OCI-LY7 (cell line): ENCODE measurements at regions not wholly inside any gene's neighbourhood (a gene's known extent, or its start where the extent isn't known, plus 50 kb on each side); places are given as distances from the start of the nearest gene placed in this dataset.

Experiments
- BruUV-seq: library from RNA; stranded (reverse); fragments of 400-500 nt; replicated peaks from 2 replicates; lab custom pipeline; 2021; lab: Mats Ljungman, UMichigan
- CTCF ChIA-PET: fragments of 300-600 bp; sonication (Branson Sonifier 250); formaldehyde crosslinking; loops from one replicate; lab custom pipeline; 2022; ENCODE audit warnings: antibody characterized with exemption; ENCODE audit not compliant: unreplicated experiment; lab: Charles Lee
- POLR2A ChIA-PET: fragments of 300-600 bp; sonication (Branson Sonifier 250); formaldehyde crosslinking; loops from one replicate; lab custom pipeline; 2022; ENCODE audit warnings: antibody characterized with exemption; lab: Charles Lee
- DNase-seq: peaks from one replicate; pipeline ENCODE4 v3.0.0-alpha.2; 2015; ENCODE audit warnings: low spot score
- H2AFZ ChIP-seq: fragments of 200-600 bp; sonication (generic), shearing (Covaris generic); 2 replicates; pipeline ENCODE4 v1.6.1; 2014; ENCODE audit warnings: mild to moderate bottlenecking, antibody characterized with exemption, low read length, moderate library complexity
- H3K27ac ChIP-seq: fragments of 200-600 bp; sonication (generic); 2 replicates; pipeline ENCODE4 v1.5.1; 2014; ENCODE audit warnings: mixed run types, low read depth, mild to moderate bottlenecking, moderate library complexity, low read length, inconsistent platforms; ENCODE audit not compliant: poor library complexity, severe bottlenecking
- H3K36me3 ChIP-seq: fragments of 200-600 bp; sonication (generic); 2 replicates; pipeline ENCODE4 v1.6.1; 2014; ENCODE audit warnings: mild to moderate bottlenecking, antibody characterized with exemption, low read length, moderate library complexity, mixed read lengths; ENCODE audit not compliant: insufficient read depth
- H3K4me1 ChIP-seq: fragments of 200-600 bp; sonication (generic); 2 replicates; pipeline ENCODE4 v1.5.1; 2014; ENCODE audit warnings: mild to moderate bottlenecking, low read length; ENCODE audit not compliant: insufficient read depth, poor library complexity, severe bottlenecking
- H3K4me2 ChIP-seq: fragments of 200-600 bp; sonication (generic); 2 replicates; pipeline ENCODE4 v1.6.1; 2014; ENCODE audit warnings: mild to moderate bottlenecking, low read length
- H3K4me3 ChIP-seq: fragments of 200-600 bp; sonication (generic); 2 replicates; pipeline ENCODE4 v1.5.1; 2014; ENCODE audit warnings: mild to moderate bottlenecking, low read depth, low read length; ENCODE audit not compliant: poor library complexity, severe bottlenecking
- H3K79me2 ChIP-seq: fragments of 200-600 bp; sonication (generic); 2 replicates; pipeline ENCODE4 v1.6.1; 2016; ENCODE audit warnings: low read depth, mild to moderate bottlenecking, low read length, moderate library complexity, mixed read lengths; ENCODE audit not compliant: insufficient read depth
- H3K9me2 ChIP-seq: fragments of 200-600 bp; sonication (generic); 2 replicates; pipeline ENCODE4 v1.6.1; 2016; ENCODE audit warnings: mild to moderate bottlenecking, low read length, mixed read lengths; ENCODE audit not compliant: insufficient read depth
- H3K9me3 ChIP-seq: fragments of 200-600 bp; sonication (generic); 2 replicates; pipeline ENCODE4 v1.6.1; 2014; ENCODE audit warnings: mild to moderate bottlenecking, mixed run types, low read length, mixed read lengths
- H4K20me1 ChIP-seq: fragments of 200-600 bp; sonication (generic); 2 replicates; pipeline ENCODE4 v1.6.1; 2014; ENCODE audit warnings: mild to moderate bottlenecking, antibody characterized with exemption, low read length, moderate library complexity, mixed read lengths; ENCODE audit not compliant: insufficient read depth
- EZH2phosphoT487 ChIP-seq: fragments of 200-600 bp; sonication (generic); IDR thresholded peaks from 2 replicates; pipeline ENCODE4 v1.6.1; 2018; ENCODE audit warnings: low read depth, borderline replicate concordance, mild to moderate bottlenecking, mixed run types, antibody characterized with exemption, low read length, moderate library complexity, mixed read lengths
- intact Hi-C: fragments of 100-400 bp; cut with micrococcal nuclease; formaldehyde crosslinking; loops from one replicate; pipeline ENCODE4 v1.10.0; 2022; ENCODE audit not compliant: unreplicated experiment
- TF ChIP-seq, protein P1 (sequence below): fragments of 200-600 bp; sonication (generic); conservative IDR thresholded peaks from 2 replicates; pipeline ENCODE4 v1.5.1; 2014; ENCODE audit warnings: mild to moderate bottlenecking, antibody characterized with exemption, low read length, moderate library complexity, mixed read lengths

DNA sequence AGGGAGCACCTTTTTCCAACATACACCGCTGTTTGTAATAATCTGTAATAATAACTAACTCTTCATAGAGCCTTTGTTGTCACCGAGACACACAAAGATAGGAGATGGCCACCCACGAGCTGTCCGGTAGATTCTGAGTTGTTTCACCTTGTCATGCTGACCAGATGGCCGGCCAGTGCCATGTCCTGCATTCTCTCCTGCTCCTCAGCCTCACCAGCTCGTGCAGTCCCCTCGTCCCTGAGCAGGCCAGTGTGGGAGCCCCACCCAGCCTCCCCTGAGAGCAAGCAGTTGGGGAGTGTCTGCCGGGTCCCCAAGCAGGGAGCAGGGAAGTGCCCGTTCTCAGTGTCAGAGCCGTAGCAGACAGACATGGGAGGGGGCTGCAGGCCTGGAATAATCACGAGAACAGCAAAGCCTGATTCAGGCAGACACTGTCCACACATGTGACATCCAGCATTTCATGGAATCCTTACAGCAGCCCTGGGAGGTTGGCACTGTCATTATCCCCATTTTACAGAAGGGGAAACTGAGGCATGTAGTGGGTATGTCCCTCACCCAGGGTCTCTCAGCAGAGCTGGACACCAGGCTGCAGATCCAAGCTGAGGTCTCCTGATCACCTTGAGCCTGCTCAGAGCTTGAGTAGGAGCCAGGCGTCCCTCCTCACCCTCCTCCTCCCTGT is 178.5 kb upstream of the CIBAR2 start:
- no peak for TF ChIP-seq EZH2phosphoT487
- TF ChIP-seq, protein P1, sequence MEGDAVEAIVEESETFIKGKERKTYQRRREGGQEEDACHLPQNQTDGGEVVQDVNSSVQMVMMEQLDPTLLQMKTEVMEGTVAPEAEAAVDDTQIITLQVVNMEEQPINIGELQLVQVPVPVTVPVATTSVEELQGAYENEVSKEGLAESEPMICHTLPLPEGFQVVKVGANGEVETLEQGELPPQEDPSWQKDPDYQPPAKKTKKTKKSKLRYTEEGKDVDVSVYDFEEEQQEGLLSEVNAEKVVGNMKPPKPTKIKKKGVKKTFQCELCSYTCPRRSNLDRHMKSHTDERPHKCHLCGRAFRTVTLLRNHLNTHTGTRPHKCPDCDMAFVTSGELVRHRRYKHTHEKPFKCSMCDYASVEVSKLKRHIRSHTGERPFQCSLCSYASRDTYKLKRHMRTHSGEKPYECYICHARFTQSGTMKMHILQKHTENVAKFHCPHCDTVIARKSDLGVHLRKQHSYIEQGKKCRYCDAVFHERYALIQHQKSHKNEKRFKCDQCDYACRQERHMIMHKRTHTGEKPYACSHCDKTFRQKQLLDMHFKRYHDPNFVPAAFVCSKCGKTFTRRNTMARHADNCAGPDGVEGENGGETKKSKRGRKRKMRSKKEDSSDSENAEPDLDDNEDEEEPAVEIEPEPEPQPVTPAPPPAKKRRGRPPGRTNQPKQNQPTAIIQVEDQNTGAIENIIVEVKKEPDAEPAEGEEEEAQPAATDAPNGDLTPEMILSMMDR = no peak
- no peaks in the 10 kb centered on the region for H3K9me2 ChIP-seq
- ChIA-PET POLR2A (no interaction called here), CTCF (no interaction called here)
- H3K4me2 ChIP-seq = no peak overlapping the region
- H3K36me3 ChIP-seq = no peaks in the 10 kb centered on the region
- no peaks in the 10 kb centered on the region for H3K9me3 ChIP-seq
- H4K20me1 ChIP-seq = no peaks in the 10 kb centered on the region
- H3K27ac ChIP-seq = no peak overlapping the region
- no peak for DNase-seq
- H3K79me2 ChIP-seq = no peaks in the 10 kb centered on the region
- H2AFZ ChIP-seq = no peak overlapping the region
- intact Hi-C loops = no loop called here
- no peaks in the 10 kb centered on the region for H3K4me1 ChIP-seq
- H3K4me3 ChIP-seq = no peak overlapping the region
- BruUV-seq = no TSS peak

DNA sequence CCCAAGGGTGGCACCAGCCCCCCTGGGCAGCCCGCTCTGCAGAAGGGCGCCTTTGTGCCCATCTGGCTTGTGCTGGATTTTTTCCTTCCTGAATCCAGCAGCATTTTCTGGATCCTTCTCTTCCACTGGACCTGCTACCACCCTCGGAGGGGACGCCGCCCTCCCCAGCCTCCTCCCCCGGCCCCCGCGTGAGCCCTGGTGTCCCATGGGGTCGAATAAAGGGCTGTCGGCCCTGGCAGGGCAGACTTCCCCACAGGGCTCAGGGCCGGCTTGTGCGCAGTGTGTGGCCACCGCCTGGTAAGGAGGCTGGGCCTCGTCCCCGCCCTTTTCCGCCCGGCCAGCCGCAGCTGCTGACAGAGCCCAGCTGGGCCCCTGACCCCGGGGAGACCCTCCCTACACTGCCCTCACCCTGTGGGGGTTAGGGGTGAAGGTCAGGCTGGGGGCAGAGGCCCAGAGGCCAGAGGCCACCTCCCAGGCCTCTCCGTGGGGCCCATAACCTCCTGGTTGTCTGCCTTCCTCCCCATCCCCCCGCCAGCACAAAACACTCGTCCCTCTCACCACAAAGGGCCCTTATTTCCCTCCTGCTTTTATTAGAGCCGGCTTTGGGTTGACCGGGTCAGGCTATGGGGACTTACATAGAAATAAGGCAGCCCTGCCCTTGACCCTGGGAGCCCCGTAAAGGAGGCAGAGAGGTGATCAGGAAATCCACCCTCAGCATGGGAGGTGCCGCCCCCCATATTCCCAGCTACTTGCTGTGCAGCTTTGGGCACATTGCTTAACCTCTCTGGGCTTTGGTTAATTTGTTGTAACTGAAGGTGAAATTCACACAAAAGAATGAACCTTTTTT is 179.3 kb upstream of the CIBAR2 start:
- BruUV-seq = no TSS peak
- H2AFZ ChIP-seq = no peak overlapping the region
- intact Hi-C loops = no loop called here
- no peak overlapping the region for H3K27ac ChIP-seq
- no peaks in the 10 kb centered on the region for H3K4me1 ChIP-seq
- H3K9me3 ChIP-seq = no peaks in the 10 kb centered on the region
- H3K36me3 ChIP-seq = no peaks in the 10 kb centered on the region
- H3K4me2 ChIP-seq = no peak overlapping the region
- DNase-seq = no peak
- CTCF ChIA-PET = interaction anchor here (0.6 kb wide), 1 partner anchor 46 kb away, joined by 5 read pairs; no protein-coding TSS in a partner anchor
- H4K20me1 ChIP-seq = no peaks in the 10 kb centered on the region
- no peaks in the 10 kb centered on the region for H3K9me2 ChIP-seq
- TF ChIP-seq EZH2phosphoT487 = no peak
- TF ChIP-seq, protein P1 = no peak
- POLR2A ChIA-PET = no interaction called here
- H3K79me2 ChIP-seq = no peaks in the 10 kb centered on the region
- no peak overlapping the region for H3K4me3 ChIP-seq
